ENCODE measurements at regions not wholly inside any gene's neighbourhood (a gene's known extent, or its start where the extent isn't known, plus 50 kb on each side); places are given as distances from the start of the nearest gene placed in this dataset.
"Not testable (repeated sequence)": the region's sequence is repeated elsewhere in the genome, so short reads cannot be mapped to it uniquely, and the experiment has no call there.

DNA sequence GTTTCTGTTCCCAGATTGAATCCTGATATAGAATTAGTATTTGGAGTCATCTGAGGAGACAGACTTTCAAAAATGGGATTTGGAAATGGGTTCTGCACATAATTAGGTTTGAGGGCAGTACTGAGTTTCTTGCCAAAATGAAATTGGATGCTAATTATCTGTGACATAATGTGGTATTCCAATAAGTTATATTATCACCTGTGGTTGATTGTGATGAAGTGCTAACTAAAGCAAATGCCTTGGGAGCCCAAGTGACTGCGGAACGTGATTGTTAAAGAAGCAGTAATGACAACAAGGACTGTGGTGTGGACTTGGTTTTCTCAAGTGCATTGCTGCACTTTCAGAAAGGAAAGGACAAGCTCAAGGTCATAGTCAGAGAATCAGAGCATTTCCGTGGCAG is 337.0 kb downstream of the IPO8 start:
- no peak for DNase-seq

DNA sequence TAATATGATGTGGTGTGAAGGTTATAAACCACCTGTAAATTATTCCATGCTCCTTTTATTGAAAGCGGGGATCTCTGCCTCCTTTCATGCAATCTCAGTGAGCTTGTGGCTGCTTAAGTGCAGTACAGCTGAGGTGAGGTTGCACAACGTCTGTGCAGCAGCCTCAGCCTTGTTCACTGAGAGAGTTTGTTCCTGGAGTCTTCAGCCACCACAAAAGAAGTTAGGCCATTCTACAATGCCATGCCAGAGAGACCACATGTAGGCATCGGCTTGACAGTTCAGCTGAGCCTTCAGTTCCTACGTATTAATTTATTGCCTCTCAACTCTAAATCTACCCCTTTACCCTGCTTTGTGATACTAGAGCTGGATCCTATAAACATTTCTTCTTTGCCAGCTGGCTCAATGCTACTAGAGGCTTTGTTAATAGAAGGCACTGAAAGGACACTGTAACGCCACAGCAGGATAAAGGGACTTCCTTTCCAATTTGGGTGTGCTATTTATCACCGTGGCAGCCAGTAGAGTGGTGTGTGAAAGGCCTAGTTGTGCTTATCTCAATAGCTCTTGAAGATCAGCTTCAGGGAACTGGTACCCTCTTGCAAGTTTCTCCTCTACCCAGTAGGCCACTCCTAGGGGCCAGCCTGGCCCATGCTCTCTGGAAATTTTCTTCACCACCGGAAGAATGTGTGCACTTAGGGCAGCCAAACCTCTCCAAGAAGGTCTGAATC is 337.7 kb downstream of the IPO8 start:
- no peak for DNase-seq

DNA sequence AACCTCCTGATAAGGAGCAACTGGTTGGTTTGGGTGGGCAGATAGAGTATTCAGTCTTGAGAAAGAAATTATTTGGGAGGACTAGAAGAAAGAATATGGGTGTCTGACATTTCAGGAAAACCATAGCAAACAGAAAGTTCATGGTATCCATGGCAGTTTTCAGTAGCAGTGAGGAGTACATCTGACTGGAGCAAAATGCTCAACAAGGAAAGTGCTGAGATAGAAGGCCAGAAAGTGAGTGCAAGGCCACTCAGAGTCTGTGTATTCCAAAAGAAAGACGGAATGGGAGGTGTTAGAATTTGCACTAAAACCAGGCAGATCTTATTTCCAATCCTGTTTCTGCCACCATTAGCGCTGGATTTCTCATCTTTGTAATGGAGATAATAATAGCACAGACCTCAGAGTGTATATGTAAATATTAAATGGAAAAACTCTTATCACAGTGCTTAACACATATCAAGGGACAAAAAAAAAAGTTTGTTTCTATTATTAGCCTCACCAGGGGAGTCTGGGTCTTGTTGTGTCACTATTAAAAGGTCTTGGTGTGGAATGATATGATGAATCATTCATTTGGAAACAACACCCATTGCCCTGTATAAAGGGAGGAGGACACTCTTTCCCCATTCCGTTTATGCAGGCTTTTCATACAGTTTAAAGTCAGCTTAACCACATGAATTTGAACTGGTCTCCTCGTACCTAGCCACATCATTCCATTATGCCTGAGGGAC is 349.8 kb downstream of the IPO8 start:
- DNase-seq = no peak

DNA sequence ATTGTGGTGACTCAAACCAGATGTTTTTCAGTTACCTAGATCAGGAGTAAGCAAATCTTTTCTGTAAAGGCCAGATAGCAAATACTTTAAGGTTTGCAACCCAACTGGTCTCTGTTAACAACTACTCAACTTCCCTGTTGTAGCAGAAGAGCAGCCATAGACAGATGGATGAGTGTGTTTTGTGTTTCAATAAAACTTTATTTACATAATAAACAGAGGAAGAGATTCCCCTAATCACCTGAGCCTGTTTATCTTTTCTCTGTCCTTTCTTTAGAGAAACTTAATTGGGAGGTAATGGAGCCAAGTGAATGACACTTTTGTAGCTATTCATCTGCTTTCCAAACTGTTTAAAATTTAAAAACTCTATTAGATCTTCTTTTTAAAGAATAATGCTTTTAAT is 365.1 kb downstream of the IPO8 start:
- DNase-seq = no peak

DNA sequence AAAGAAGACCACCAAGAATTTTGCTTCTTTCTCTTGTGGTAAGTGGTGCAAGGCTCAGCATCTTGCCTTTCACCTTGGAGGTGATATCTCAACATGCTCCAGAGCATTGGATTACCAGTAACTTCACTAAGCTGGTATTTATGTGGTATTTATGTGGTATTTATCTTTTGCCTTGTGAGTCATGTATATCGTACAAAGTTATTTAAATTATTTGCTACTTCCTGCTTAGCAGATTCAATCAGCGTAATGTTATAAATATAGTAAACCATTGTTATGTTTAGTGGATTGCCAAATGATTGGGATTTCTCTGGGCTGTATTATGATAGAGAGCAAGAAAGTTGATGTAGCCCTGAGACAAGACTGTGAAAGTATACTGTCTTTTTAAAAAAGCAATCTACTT is 366.4 kb downstream of the IPO8 start:
- no peak for DNase-seq

DNA sequence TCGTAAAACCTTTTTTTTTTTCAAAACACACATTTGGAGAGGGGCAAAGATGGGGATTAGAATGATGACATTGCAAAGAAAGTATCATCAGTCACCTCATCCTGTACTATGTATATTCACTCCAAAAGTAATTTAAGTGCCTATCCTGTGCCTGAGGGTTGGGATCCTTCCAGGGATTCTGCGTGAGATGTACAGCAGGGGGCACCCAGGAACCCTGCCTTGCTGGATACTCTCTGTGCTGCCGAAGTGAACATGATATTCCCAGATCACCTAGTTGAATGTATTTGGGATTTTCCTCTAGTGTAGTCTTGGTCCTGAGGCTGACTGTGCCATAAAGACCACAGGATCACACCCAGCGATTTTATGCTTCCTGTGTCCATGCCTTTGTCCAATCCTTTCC is 372.7 kb downstream of the IPO8 start:
- DNase-seq = no peak

DNA sequence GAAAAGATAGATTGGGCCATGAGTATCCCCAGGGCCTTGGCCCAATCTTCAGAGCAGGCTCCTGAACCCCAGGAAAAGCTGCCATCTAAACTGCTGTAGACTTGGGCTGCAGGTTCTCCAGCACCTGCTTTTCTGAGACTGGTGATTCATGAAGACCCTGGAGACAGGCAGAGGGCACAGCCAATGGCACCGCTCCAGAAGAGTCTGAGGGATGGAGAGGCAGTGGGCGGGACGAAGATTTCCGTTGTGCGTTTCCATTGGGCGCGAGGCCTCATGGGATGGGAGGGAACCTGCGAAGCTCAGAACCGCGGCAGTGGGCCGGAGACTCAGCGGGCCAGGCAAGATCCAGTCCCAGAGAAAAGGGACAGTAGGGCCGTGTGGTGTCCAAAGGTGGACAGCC is 375.1 kb downstream of the IPO8 start:
- DNase-seq = no peak

DNA sequence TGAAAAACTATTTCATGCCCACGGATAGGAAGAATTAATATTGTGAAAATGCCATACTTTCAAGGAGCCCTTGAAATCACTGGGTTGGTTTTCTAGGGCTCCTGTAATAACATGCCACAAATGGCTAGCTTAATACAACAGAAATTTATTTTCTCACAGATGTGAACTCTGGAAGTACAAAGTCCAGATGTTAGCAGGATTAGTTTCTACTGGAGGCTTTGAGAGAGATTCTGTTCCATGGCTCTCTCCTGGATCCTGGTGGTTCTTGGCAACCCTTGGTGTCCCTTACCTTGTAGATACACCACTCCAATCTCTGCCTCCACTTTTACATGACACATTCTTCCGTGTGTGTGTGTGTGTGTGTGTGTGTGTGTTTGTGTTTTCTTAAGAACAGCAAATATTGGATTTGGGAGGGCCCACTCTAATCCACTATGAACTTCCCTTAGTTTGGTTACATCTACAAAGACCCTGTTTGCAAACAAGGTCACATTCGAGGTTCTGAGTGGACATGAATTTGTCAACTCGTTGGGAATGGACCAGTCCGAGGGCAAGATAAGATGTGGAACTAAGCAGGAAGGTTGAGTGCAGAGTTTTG is 381.1 kb downstream of the IPO8 start:
- DNase-seq = no peak

DNA sequence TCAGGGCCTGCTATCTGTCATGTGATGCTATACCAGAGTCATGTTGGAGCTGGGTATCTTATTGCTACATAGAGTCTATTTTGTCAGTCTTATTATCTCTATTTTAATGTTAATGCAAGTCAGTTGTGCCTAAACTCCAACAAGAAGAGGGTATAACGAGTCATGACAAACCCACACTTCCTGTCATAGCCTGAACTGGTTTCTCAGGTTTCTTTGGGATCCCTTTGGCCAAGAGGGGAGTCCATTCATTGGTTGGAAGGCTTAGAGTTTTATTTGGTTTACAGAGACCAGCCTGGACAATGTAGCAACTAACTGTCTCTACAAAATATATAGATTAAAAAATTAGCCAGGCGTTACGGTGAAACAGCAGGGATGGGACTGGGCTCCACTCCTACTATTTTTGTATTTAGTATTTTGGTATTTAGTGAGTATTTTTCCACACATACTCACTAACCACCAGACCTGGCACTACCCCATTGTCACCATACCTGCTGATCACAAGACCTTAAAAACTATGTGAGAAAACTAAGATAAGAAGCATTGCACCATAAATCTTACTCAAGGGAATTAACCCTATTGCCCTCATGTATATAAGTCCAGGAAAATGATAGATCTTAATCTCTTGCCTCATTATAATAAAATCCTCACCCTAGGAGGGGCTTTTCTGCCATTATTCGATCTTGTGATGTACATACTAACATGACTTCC is 387.5 kb downstream of the IPO8 start:
- no peak for DNase-seq

DNA sequence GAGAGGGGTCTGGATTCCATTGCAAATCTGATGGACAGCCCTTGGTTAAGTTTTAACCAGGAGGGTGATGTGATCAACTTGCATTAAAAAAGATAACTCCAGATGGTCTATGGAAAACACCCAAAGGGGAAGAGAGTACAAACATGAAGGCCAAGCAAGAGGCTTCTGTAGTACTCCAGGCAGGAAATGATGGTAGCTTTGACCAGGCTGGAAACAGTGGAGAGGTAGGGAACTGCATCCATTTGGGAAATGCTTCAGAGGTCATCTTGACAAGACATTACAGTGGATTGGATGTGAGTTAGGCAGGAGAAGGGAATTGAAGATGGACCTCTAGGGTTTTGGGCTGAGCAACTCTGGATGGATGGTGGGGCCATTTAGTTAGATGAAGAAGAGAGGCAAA is 391.1 kb downstream of the IPO8 start:
- no peak for DNase-seq

DNA sequence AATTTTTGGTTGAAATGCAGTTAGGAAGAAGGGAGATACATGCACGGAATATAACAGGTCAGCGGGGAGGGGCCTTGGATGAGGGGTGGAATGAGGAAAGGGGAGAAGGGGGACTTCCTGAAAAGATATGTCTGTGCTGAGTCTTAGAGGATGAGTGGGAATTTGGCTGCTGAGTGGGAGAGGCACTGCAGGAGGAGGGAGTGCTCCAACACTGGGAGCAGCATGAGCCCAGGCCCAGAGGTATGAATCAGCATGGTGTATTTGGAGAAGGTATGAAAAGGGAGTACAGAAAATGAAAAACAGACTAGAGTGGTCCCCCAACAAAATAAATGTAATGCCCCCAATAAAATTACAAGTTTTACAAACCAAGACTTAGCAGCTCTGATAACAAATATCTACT is 394.4 kb downstream of the IPO8 start:
- no peak for DNase-seq

DNA sequence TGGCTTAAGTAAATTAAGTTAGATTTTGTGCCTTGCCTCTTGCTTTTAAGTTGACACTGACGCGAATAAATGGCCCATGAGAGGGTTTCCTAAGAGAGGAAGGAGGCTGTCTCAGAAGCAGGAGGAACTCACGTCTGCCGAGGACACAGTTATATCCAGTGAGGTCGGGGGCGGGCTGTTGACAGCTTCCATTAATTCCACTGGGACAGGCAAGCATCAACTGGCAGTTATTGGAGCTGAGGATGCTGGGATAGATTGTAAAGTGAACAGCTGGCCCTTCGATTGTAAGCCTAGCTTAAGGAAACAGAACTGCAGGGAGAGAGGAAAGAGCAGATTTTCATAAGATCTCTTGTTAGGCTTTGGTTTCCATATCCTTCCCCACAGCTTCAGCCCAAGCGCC is 399.2 kb downstream of the IPO8 start:
- no peak for DNase-seq

DNA sequence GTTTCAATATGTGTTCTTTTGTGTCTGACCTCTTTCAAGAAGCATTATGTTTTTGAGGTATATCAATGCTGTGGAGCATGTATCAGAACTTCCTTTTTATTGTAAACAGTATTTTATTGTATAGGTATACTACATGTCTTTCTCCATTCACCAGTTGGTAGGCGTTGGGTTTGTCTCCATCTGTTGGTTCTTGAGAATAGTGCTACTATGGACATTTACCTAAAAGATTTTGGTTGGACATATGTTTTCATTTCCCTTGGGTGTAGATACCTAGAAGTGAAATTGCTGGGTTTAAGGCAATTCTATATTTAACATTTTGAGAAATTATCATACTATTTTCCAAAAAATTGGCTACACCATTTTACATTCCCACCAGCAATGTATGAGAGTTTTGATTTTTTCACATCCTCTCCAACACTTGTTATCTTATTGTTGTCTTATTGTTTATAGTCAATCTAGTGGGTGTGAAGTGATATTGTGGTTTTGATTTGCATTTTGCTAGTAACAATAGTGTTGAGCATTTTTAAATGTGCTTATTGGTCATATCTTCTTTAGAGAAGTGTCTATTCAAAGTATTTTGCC is 409.2 kb downstream of the IPO8 start:
- no peak for DNase-seq

DNA sequence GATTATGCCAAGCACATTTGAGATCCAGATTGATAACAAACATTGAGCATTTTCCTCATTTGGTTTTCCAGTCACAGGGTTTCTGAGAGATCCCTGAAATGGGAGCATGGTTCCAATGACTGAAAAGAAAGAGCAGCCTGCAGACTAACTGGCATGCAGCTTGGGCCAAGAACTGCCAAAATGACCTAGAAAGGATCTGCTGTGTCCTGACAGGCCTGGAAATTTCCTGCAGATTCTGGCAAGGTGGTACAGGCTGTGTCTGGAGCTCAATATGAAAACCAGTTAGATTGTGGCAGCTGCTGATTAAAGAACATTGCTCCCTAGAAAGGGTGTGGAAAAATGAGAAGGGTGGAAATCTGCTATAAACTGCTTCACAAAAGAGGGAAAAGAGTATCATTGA is 417.3 kb downstream of the IPO8 start:
- DNase-seq = peak in 23 of 56 donors; percentile 1 to 40 (median 11)

DNA sequence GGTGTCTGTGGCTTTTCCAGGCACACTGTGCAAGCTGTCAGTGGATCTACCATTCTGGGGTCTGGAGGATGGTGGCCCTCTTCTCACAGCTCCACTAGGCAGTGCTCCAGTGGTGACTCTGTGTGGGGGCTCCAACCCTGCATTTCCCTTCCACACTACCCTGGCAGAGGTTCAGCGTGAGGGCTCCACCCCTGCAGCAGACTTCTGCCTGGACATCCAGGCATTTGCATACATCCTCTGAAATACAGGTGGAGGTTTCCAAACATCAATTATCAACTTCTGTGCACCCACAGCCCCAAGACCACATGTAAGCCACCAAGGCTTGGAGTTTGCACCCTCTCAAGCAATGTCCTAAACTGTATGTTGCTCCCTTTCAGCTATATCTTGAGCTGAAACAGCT is 423.2 kb downstream of the IPO8 start:
- not testable (repeated sequence) for DNase-seq

DNA sequence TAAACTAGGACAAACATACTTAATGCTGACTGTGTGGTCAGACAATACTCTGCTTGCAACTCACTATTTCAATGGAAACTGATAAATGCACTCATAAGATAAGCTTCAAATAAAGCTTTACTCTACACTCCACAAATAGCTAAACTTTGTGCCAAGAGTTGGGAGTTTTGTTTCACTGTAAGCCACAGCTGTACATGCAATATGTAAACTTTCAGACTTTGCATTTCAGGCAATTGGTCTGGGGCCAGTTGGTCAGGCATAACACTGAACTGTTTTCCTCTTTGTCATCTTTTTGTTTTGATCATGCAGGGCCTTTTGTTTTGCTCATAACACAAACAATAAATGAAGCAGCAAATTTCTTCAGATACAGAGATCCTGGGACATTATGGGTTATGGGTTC is 426.2 kb downstream of the IPO8 start:
- no peak for DNase-seq

DNA sequence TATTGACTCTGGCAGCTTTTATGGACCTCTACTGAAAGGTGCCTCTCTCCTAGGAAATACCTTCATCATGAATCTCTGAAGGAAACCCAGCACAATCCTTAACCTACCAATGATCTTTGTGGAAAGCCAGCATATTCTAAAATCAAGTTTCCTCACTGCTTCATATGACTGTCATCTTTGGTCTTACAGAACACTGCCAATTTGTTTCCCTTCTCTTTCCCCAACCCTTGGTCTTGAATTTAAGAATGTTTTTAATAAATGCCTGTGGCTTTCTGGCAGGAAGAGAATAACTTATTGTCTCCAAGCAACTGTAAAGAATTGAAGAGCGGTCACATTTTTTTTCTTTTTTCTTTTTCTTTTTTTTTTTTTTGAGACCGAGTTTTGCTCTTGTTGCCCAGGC is 427.6 kb downstream of the IPO8 start:
- DNase-seq = no peak

DNA sequence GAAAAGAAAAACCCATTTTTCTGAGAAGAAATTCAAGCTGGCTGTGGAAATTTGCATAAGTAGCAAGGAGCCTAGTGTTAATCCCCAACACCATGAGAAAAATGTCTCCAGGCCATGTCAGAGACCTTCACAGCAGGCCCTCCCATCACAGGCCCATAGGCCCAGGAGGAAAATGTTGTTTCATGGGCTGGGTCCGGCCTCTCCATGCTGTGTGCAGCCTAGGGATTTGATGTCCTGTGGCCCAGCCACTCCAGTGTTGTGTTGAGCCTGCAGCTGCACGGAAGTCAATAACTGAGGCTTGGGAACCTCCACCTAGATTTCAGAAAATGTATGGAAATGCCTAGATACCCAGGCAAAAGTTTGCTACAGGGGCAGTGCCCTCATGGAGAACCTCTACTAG is 432.2 kb downstream of the IPO8 start:
- no peak for DNase-seq

DNA sequence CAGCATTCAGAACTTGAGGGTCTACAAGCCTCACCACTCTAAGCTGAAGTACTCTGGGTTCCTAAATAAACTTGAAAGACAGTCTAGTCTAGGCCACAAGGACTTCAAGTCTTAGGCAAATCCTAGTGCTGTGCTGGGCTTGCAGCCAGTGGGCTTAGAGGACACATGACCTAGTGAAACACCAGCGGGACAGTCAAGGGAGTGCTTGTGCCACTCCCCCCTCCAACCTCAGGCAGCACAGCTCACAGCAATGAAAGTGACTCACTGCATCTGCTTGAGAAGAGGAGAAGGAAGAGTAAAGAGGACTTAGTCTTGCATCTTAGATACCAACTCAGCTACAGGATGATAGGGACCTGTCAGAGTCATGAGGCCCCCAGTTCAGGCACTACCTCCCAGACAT is 438.1 kb downstream of the IPO8 start:
- DNase-seq = no peak

DNA sequence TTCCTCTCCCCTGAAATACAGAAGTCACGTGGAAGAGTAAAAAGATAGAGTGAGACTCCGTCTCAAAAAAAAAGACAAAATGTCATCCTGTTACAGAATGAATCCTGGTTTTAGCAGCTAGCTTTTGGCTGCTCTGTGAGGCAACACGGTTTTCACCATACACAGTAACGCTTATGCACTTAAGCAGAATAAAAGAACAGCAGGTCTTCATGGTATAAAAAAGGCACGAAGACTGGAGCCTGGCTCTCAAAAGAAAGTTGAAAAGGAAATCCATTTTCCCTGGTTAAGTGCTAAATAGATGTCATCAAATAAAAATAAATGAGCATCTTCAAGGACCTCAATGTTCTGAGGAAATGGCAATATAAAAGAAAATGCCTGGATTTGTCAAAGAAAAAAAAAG is 444.1 kb downstream of the IPO8 start:
- no peak for DNase-seq

DNA sequence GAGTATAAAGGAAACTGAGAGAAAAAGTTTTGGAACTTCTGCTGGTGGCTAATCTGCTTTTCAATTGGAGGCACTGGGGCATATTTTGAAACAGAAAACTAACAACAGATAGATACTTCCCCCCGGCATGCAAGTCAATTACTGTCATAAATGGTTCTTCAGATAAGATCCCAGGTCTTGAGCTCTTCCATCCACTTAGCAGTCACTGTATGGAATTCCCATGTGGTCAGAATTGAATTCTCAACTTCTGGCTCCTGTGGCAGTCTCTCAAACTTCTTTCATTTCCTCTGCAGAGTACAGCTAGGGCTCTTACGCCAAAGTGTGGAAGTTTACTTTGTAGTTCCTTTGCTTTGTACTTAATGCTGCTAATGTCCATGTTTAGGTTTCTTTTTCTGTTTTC is 452.2 kb downstream of the IPO8 start:
- no peak for DNase-seq

DNA sequence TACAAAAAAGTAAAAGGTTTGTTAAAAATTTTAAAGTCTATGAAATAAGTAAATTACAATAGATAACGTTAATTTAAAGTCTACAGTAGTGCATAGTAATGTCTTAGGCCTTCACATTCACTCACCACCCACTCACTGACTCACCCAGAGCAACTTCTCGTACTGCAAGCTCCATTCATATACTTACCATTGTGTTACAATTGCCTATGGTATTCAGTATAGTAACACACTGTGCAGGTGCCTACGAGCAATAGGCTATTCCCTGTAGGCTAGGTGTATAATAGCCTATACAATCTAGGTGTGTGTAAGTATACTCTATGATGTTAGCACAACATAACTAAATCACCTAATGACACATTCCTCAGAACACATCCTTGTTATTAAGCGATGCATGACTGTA is 435.3 kb upstream of the TMTC1 start:
- no peak for DNase-seq
